ENCODE measurements at regions not wholly inside any gene's neighbourhood (a gene's known extent, or its start where the extent isn't known, plus 50 kb on each side); places are given as distances from the start of the nearest gene placed in this dataset.

DNA sequence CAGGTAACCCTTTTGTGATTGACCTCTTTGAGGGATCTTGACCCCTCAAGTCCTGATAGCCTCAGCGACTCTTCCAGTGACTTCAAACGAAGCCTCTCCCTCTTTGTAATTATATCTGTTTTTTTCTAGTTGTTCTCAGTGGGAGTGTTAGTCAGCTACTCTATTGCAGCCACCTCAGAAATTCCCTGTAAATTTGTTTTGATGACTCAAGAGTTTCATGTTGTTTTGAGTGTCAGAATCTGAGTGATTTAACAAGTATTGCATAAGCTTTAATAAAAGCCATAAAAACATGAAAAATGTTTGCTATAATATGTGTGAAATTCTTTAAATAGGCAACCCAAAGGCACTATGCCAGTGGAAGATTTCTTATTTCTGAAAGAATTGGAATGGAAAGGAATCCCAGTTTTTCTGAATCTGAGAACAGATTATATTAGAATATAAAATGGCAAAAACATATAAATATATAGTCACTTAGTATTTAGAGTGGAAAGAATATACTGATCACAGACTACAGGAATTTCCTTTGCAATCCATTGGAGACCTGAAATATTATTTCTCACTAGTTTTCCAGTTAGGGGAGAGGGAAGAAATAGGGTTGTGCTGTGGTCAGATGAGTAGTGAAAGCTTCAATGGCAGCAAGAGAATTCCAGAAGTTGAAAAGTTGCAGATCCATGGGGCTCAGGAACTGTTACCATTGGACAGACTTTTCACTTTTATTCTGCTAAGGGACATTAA, 94.4 kb upstream of the SEMA3C start:
- TF ChIP-seq CTCF (IDR thresholded peaks at IDR 0.05) (no peak), EP300 (IDR thresholded peaks at IDR 0.05) (no peak), POLR2AphosphoS5 (IDR thresholded peaks at IDR 0.05) (no peak)

All from suprapubic skin (tissue), 4 donors.